ENCODE measurements at regions not wholly inside any gene's neighbourhood (a gene's known extent, or its start where the extent isn't known, plus 50 kb on each side); places are given as distances from the start of the nearest gene placed in this dataset.

- Histone ChIP-seq H4K20me1 (ENCODE audit: insufficient read depth, low read length) (no peaks in the 10 kb centered on the region), H3K9ac (ENCODE audit: low read length) (no peak overlapping the region), H3K79me2 (ENCODE audit: insufficient read depth, low read length) (no peaks in the 10 kb centered on the region), H3K4me3 (ENCODE audit: insufficient read depth, low read depth, low read length) (no peak overlapping the region), H2AFZ (ENCODE audit: low read depth, low read length) (no peak overlapping the region), H3K27ac (ENCODE audit: low read depth, low read length) (no peak overlapping the region), H3K4me2 (ENCODE audit: low read length) (no peak overlapping the region), H3K9me3 (ENCODE audit: insufficient read depth, low read depth, low read length) (no peaks in the 10 kb centered on the region), H3K4me1 (ENCODE audit: insufficient read depth, low read length) (no peaks in the 10 kb centered on the region), H3K36me3 (ENCODE audit: insufficient read depth, low read length) (no peaks in the 10 kb centered on the region), H3K27me3 (ENCODE audit: insufficient read depth, low read length) (no peaks in the 10 kb centered on the region)
- Mint-ChIP-seq H3K27me3 (ENCODE audit: low read depth, unreplicated experiment) (no peaks in the 10 kb centered on the region), H3K4me1 (ENCODE audit: low read depth, unreplicated experiment) (no peaks in the 10 kb centered on the region), H3K27ac (ENCODE audit: unreplicated experiment) (no peak overlapping the region), H3K36me3 (ENCODE audit: low read depth, unreplicated experiment) (no peaks in the 10 kb centered on the region), H3K4me3 (ENCODE audit: unreplicated experiment) (no peak overlapping the region), H3K9me3 (ENCODE audit: unreplicated experiment) (peaks cover 4% of the 10 kb centered on the region)
- TF ChIP-seq CTCF (IDR thresholded peaks at IDR 0.05; ENCODE audit: insufficient read depth, low read depth, low read length) (no peak), EZH2 (IDR thresholded peaks at IDR 0.05; ENCODE audit: insufficient read depth, low read length) (no peak)
- no peak for DNase-seq (ENCODE audit: low read depth)
- no peak for FAIRE-seq
Observed at GRCh38 chr18:76633588-76634269, 138.7 kb upstream of the ZNF516 start.

GRCh38 chr18:76627444-76627843 is 132.4 kb upstream of the ZNF516 start:
- Histone ChIP-seq H3K36me3 (ENCODE audit: insufficient read depth, low read length) (no peaks in the 10 kb centered on the region), H4K20me1 (ENCODE audit: insufficient read depth, low read length) (no peaks in the 10 kb centered on the region), H3K4me1 (ENCODE audit: insufficient read depth, low read length) (no peaks in the 10 kb centered on the region), H2AFZ (ENCODE audit: low read depth, low read length) (no peak overlapping the region), H3K27me3 (ENCODE audit: insufficient read depth, low read length) (no peaks in the 10 kb centered on the region), H3K9me3 (ENCODE audit: insufficient read depth, low read depth, low read length) (no peaks in the 10 kb centered on the region), H3K79me2 (ENCODE audit: insufficient read depth, low read length) (no peaks in the 10 kb centered on the region), H3K27ac (ENCODE audit: low read depth, low read length) (no peak overlapping the region), H3K4me2 (ENCODE audit: low read length) (no peak overlapping the region), H3K9ac (ENCODE audit: low read length) (no peak overlapping the region), H3K4me3 (ENCODE audit: insufficient read depth, low read depth, low read length) (no peak overlapping the region)
- H3K9me3 Mint-ChIP-seq (ENCODE audit: unreplicated experiment): peaks cover 4% of the 10 kb centered on the region
- no peak overlapping the region for H3K4me3 Mint-ChIP-seq (ENCODE audit: unreplicated experiment)
- H3K36me3 Mint-ChIP-seq (ENCODE audit: low read depth, unreplicated experiment): no peaks in the 10 kb centered on the region
- DNase-seq (ENCODE audit: low read depth) (no peak), FAIRE-seq (no peak)
- peaks cover 1% of the 10 kb centered on the region for H3K4me1 Mint-ChIP-seq (ENCODE audit: low read depth, unreplicated experiment)
- peaks cover 3% of the 10 kb centered on the region for H3K27me3 Mint-ChIP-seq (ENCODE audit: low read depth, unreplicated experiment)
- H3K27ac Mint-ChIP-seq (ENCODE audit: unreplicated experiment): no peak overlapping the region
- TF ChIP-seq CTCF (IDR thresholded peaks at IDR 0.05; ENCODE audit: insufficient read depth, low read depth, low read length): no peak
- no peak for TF ChIP-seq EZH2 (IDR thresholded peaks at IDR 0.05; ENCODE audit: insufficient read depth, low read length)

GRCh38 chr18:76626991-76627390 is 131.9 kb upstream of the ZNF516 start:
- Histone ChIP-seq H2AFZ (ENCODE audit: low read depth, low read length) (no peak overlapping the region), H3K9ac (ENCODE audit: low read length) (no peak overlapping the region), H3K4me1 (ENCODE audit: insufficient read depth, low read length) (peaks cover 2% of the 10 kb centered on the region), H3K27ac (ENCODE audit: low read depth, low read length) (no peak overlapping the region), H4K20me1 (ENCODE audit: insufficient read depth, low read length) (no peaks in the 10 kb centered on the region), H3K9me3 (ENCODE audit: insufficient read depth, low read depth, low read length) (no peaks in the 10 kb centered on the region), H3K36me3 (ENCODE audit: insufficient read depth, low read length) (no peaks in the 10 kb centered on the region), H3K79me2 (ENCODE audit: insufficient read depth, low read length) (no peaks in the 10 kb centered on the region), H3K4me2 (ENCODE audit: low read length) (no peak overlapping the region), H3K27me3 (ENCODE audit: insufficient read depth, low read length) (no peaks in the 10 kb centered on the region), H3K4me3 (ENCODE audit: insufficient read depth, low read depth, low read length) (no peak overlapping the region)
- Mint-ChIP-seq H3K4me3 (ENCODE audit: unreplicated experiment) (no peak overlapping the region), H3K9me3 (ENCODE audit: unreplicated experiment) (peaks cover 3% of the 10 kb centered on the region), H3K36me3 (ENCODE audit: low read depth, unreplicated experiment) (no peaks in the 10 kb centered on the region), H3K27ac (ENCODE audit: unreplicated experiment) (no peak overlapping the region), H3K4me1 (ENCODE audit: low read depth, unreplicated experiment) (peaks cover 3% of the 10 kb centered on the region), H3K27me3 (ENCODE audit: low read depth, unreplicated experiment) (peaks cover 3% of the 10 kb centered on the region)
- FAIRE-seq: no peak
- TF ChIP-seq CTCF (IDR thresholded peaks at IDR 0.05; ENCODE audit: insufficient read depth, low read depth, low read length) (no peak), EZH2 (IDR thresholded peaks at IDR 0.05; ENCODE audit: insufficient read depth, low read length) (no peak)
- DNase-seq (ENCODE audit: low read depth): no peak

Measured in astrocyte (in vitro differentiated cells and primary cell).